SU-DHL-6 (cell line): ENCODE measurements at regions not wholly inside any gene's neighbourhood (a gene's known extent, or its start where the extent isn't known, plus 50 kb on each side); places are given as distances from the start of the nearest gene placed in this dataset.
"Not testable (repeated sequence)": the region's sequence is repeated elsewhere in the genome, so short reads cannot be mapped to it uniquely, and the experiment has no call there.

Source experiments
- EZH2phosphoT487 ChIP-seq: fragments of 200-600 bp; sonication (generic), shearing (Covaris generic); conservative IDR thresholded peaks from 2 replicates; pipeline ENCODE4 v1.6.1; 2018; ENCODE audit warnings: mild to moderate bottlenecking, antibody characterized with exemption, low read length, moderate library complexity, mixed read lengths
- TF ChIP-seq, protein P1 (sequence below): fragments of 200-600 bp; sonication (generic); IDR thresholded peaks from one replicate; pipeline ENCODE4 v1.5.1; 2017; ENCODE audit warnings: antibody characterized with exemption, mild to moderate bottlenecking, low read length, moderate library complexity; ENCODE audit not compliant: insufficient read depth, poor library complexity, severe bottlenecking

DNA sequence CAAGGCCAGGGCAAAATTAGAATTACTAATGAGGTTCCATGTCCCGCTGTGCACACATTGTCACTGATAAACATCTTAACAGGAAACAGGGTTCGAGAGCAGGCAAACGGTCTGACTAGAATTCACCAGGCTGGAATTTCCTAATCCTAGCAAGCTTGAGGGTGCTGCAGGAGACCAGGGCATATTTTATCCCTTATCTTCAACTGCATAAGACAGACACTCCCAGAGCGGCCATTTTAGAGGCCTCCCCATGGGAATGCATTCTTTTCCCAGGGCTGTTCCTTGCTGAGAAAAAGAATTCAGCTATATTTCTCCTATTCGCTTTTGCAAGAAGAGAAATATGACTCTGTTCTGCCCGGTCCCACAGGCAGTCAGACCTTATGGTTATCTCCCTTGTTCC is 282.5 kb upstream of the TACR3 start:
- TF ChIP-seq, protein P1, sequence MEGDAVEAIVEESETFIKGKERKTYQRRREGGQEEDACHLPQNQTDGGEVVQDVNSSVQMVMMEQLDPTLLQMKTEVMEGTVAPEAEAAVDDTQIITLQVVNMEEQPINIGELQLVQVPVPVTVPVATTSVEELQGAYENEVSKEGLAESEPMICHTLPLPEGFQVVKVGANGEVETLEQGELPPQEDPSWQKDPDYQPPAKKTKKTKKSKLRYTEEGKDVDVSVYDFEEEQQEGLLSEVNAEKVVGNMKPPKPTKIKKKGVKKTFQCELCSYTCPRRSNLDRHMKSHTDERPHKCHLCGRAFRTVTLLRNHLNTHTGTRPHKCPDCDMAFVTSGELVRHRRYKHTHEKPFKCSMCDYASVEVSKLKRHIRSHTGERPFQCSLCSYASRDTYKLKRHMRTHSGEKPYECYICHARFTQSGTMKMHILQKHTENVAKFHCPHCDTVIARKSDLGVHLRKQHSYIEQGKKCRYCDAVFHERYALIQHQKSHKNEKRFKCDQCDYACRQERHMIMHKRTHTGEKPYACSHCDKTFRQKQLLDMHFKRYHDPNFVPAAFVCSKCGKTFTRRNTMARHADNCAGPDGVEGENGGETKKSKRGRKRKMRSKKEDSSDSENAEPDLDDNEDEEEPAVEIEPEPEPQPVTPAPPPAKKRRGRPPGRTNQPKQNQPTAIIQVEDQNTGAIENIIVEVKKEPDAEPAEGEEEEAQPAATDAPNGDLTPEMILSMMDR = not testable (repeated sequence)
- TF ChIP-seq EZH2phosphoT487 = not testable (repeated sequence)
